ENCODE measurements at regions not wholly inside any gene's neighbourhood (a gene's known extent, or its start where the extent isn't known, plus 50 kb on each side); places are given as distances from the start of the nearest gene placed in this dataset.

- DNase-seq: no peak
Observed at GRCh38 chr10:131425752-131426533, 114.4 kb upstream of the TCERG1L start.

- no peak for DNase-seq
Observed at GRCh38 chr10:131426534-131426898, 115.0 kb upstream of the TCERG1L start.

- DNase-seq: no peak
Observed at GRCh38 chr10:131427281-131427680, 115.8 kb upstream of the TCERG1L start.

- no peak for DNase-seq
Observed at GRCh38 chr10:131427901-131428300, 116.4 kb upstream of the TCERG1L start.

- no peak for DNase-seq
Observed at GRCh38 chr10:131429141-131429540, 117.6 kb upstream of the TCERG1L start.

GRCh38 chr10:131429942-131430341 lies 118.4 kb upstream of the TCERG1L start:
- DNase-seq: no peak

- no peak for DNase-seq
Observed at GRCh38 chr10:131430716-131431412, 119.3 kb upstream of the TCERG1L start.

- no peak for DNase-seq
Observed at GRCh38 chr10:131431533-131431932, 120.0 kb upstream of the TCERG1L start.

GRCh38 chr10:131431978-131432690 lies 120.6 kb upstream of the TCERG1L start:
- no peak for DNase-seq

GRCh38 chr10:131433568-131433967 lies 122.0 kb upstream of the TCERG1L start:
- DNase-seq: no peak

- DNase-seq: no peak
Observed at GRCh38 chr10:131435232-131435631, 123.7 kb upstream of the TCERG1L start.

GRCh38 chr10:131435760-131436457 lies 124.4 kb upstream of the TCERG1L start:
- no peak for DNase-seq

GRCh38 chr10:131436458-131436857 lies 124.9 kb upstream of the TCERG1L start:
- no peak for DNase-seq

- no peak for DNase-seq
Observed at GRCh38 chr10:131437556-131438475, 126.3 kb upstream of the TCERG1L start.

GRCh38 chr10:131438665-131439064 lies 127.1 kb upstream of the TCERG1L start:
- DNase-seq: no peak

GRCh38 chr10:131439705-131440104 lies 128.2 kb upstream of the TCERG1L start:
- DNase-seq: no peak

GRCh38 chr10:131440405-131441360 lies 129.2 kb upstream of the TCERG1L start:
- no peak for DNase-seq

- DNase-seq: no peak
Observed at GRCh38 chr10:131442271-131442670, 130.8 kb upstream of the TCERG1L start.

GRCh38 chr10:131444286-131444685 lies 132.8 kb upstream of the TCERG1L start:
- no peak for DNase-seq

- DNase-seq: no peak
Observed at GRCh38 chr10:131444862-131445461, 133.4 kb upstream of the TCERG1L start.

All from activated T-cell treated with anti-CD3 and anti-CD28 coated beads, Interleukin-2, amount 50 U/mL, for 1 hour (primary cell).